CD14-positive monocyte (primary cell): ENCODE measurements at regions not wholly inside any gene's neighbourhood (a gene's known extent, or its start where the extent isn't known, plus 50 kb on each side); places are given as distances from the start of the nearest gene placed in this dataset.

Experiments used
- DNase-seq, 3 donors: peaks; one replicate each; pipeline ENCODE4 v3.0.0-alpha.2; 2011 to 2022
- H2AFZ ChIP-seq: 2 replicates; pipeline ENCODE4 v1.6.0; 2012; ENCODE audit warnings: mild to moderate bottlenecking, low read depth, low read length, inconsistent platforms; ENCODE audit not compliant: insufficient read depth, poor library complexity, severe bottlenecking
- H3K27ac ChIP-seq, 2 donors: 1 replicate in 1 of 2; 2 replicates in 1 of 2; pipeline ENCODE4 v1.5.1; 2012 to 2013; ENCODE audit warnings: low read length in 2 of 2, control low read depth in 1 of 2, inconsistent platforms in 1 of 2, low read depth in 1 of 2, mild to moderate bottlenecking in 1 of 2
- H3K27me3 ChIP-seq, 2 donors: one replicate each; pipeline versions ENCODE4 v1.6.0 to v1.6.1; 2011 to 2013; ENCODE audit warnings: low read length in 2 of 2; ENCODE audit not compliant: control insufficient read depth in 2 of 2, insufficient read depth in 2 of 2
- H3K36me3 ChIP-seq, 2 donors: replicated peaks in 1 of 2; 1 replicate in 1 of 2; 2 replicates in 1 of 2; pipeline versions ENCODE4 v1.5.1 to v1.6.1; 2012 to 2013; ENCODE audit warnings: low read length in 2 of 2, control low read depth in 1 of 2, inconsistent platforms in 1 of 2, mild to moderate bottlenecking in 1 of 2; ENCODE audit not compliant: insufficient read depth in 2 of 2, control insufficient read depth in 1 of 2
- H3K4me1 ChIP-seq, 2 donors: 1 replicate in 1 of 2; 2 replicates in 1 of 2; pipeline versions ENCODE4 v1.5.1 to v1.6.1; 2012 to 2013; ENCODE audit warnings: low read length in 2 of 2, control low read depth in 1 of 2, inconsistent platforms in 1 of 2, mild to moderate bottlenecking in 1 of 2, moderate library complexity in 1 of 2; ENCODE audit not compliant: insufficient read depth in 2 of 2, control insufficient read depth in 1 of 2
- H3K4me2 ChIP-seq: replicated peaks from 2 replicates; pipeline ENCODE3; 2012; ENCODE audit warnings: low read length, moderate library complexity, mild to moderate bottlenecking; ENCODE audit not compliant: poor library complexity, severe bottlenecking; ENCODE audit errors: extremely low read depth
- H3K4me3 ChIP-seq, 3 experiments: fragments of 200-600 bp in 1 of 3; sonication (generic) in 1 of 3; replicated peaks in 1 of 3; 1 replicate in 2 of 3; 2 replicates in 1 of 3; pipeline ENCODE4 v1.5.1; 2011 to 2013; ENCODE audit warnings: low read length in 3 of 3, mild to moderate bottlenecking in 3 of 3, control low read depth in 2 of 3, low read depth in 2 of 3, inconsistent platforms in 1 of 3, moderate library complexity in 1 of 3
- H3K79me2 ChIP-seq: 2 replicates; pipeline ENCODE4 v1.6.0; 2012; ENCODE audit warnings: mild to moderate bottlenecking, control low read depth, inconsistent platforms, low read length, moderate library complexity; ENCODE audit not compliant: insufficient read depth
- H3K9ac ChIP-seq: 2 replicates; pipeline ENCODE4 v1.6.0; 2017; ENCODE audit warnings: low read length, mild to moderate bottlenecking; ENCODE audit not compliant: insufficient read depth, poor library complexity, severe bottlenecking
- H3K9me3 ChIP-seq, 2 donors: replicated peaks in 1 of 2; 1 replicate in 1 of 2; 2 replicates in 1 of 2; pipeline versions ENCODE4 v1.5.1 to v1.6.1; 2012 to 2013; ENCODE audit warnings: low read length in 2 of 2, control low read depth in 1 of 2; ENCODE audit not compliant: control insufficient read depth in 1 of 2, insufficient read depth in 1 of 2
- H4K20me1 ChIP-seq: 2 replicates; pipeline ENCODE4 v1.6.0; 2012; ENCODE audit warnings: mild to moderate bottlenecking, low read length, control low read depth, moderate library complexity; ENCODE audit not compliant: insufficient read depth
- H3K27ac Mint-ChIP-seq, 7 donors: one replicate each; pipeline ENCODE4 v1.8.0; 2020; ENCODE audit warnings: mild to moderate bottlenecking in 7 of 7, mixed read lengths in 7 of 7, moderate library complexity in 6 of 7, inconsistent platforms in 2 of 7
- H3K27me3 Mint-ChIP-seq, 3 donors: one replicate each; pipeline ENCODE4 v1.8.0; 2021 to 2022; ENCODE audit warnings: low read depth in 3 of 3, mild to moderate bottlenecking in 3 of 3, mixed read lengths in 3 of 3, moderate library complexity in 3 of 3, inconsistent platforms in 1 of 3
- H3K36me3 Mint-ChIP-seq, 2 donors: one replicate each; pipeline ENCODE4 v1.8.0; 2020; ENCODE audit warnings: mixed read lengths in 2 of 2, inconsistent platforms in 1 of 2, mild to moderate bottlenecking in 1 of 2
- H3K4me1 Mint-ChIP-seq: one replicate; pipeline ENCODE4 v1.8.0; 2020; ENCODE audit warnings: mild to moderate bottlenecking, mixed read lengths
- H3K4me3 Mint-ChIP-seq, 2 donors: one replicate each; pipeline ENCODE4 v1.8.0; 2020; ENCODE audit warnings: mild to moderate bottlenecking in 2 of 2, mixed read lengths in 2 of 2, moderate library complexity in 1 of 2
- H3K9me3 Mint-ChIP-seq, 7 donors: one replicate each; pipeline ENCODE4 v1.8.0; 2020 to 2022; ENCODE audit warnings: mixed read lengths in 7 of 7, mild to moderate bottlenecking in 6 of 7, moderate library complexity in 6 of 7, inconsistent platforms in 2 of 7
- WGBS: methylation state at CpG from one replicate; pipeline ENCODE4 v1.1.5; 2013; ENCODE audit warnings: missing lambda C conversion rate; ENCODE audit not compliant: insufficient coverage; 5-methylcytosine and 5-hydroxymethylcytosine counted together
- intact Hi-C, 2 donors: fragments of 100-400 bp; cut with micrococcal nuclease; formaldehyde crosslinking; loops; one replicate each; pipeline versions ENCODE4 v1.15.0 to v1.15.1; 2023
- TF ChIP-seq, protein P1 (sequence below): fragments of 200-600 bp; IDR thresholded peaks from one replicate; pipeline ENCODE4 v1.8.0; 2022; ENCODE audit warnings: antibody characterized with exemption, mild to moderate bottlenecking

DNA sequence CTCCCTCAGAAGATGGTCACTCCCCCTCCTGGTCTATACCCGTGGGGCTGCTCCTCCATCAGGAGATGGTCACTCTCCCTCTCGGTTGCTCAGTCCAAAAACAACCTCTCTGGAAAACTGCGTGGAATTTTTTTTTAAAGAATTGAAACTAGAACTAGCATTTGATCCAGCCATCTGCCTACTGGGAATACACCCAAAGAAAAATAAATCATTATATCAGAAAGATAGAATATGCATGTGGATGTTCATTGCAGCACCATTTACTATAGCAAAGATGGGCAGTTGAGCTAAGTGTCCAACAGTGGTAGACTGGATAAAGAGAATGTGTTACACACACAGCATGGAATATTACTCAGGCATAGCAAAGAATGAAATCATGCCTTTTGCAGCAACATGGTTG is 75.7 kb upstream of the B3GAT1 start:
- peaks cover 2% of the 10 kb centered on the region in 3 donors for H3K27me3 Mint-ChIP-seq
- no peak overlapping the region for H3K4me3 Mint-ChIP-seq
- no peak for DNase-seq
- WGBS: 50% methylated on average over 1 of the region's 3 CpGs
- Histone ChIP-seq H3K4me3 (no peak overlapping the region), H3K27ac (no peak overlapping the region), H3K27me3 (no peaks in the 10 kb centered on the region), H3K4me2 (no peak overlapping the region), H3K9me3 (no peaks in the 10 kb centered on the region), H3K4me1 (no peaks in the 10 kb centered on the region), H3K9ac (no peak overlapping the region), H3K36me3 (no peaks in the 10 kb centered on the region), H3K79me2 (no peaks in the 10 kb centered on the region), H4K20me1 (no peaks in the 10 kb centered on the region), H2AFZ (no peak overlapping the region)
- no peaks in the 10 kb centered on the region for H3K9me3 Mint-ChIP-seq
- intact Hi-C loops: no loop called here
- TF ChIP-seq, protein P1, sequence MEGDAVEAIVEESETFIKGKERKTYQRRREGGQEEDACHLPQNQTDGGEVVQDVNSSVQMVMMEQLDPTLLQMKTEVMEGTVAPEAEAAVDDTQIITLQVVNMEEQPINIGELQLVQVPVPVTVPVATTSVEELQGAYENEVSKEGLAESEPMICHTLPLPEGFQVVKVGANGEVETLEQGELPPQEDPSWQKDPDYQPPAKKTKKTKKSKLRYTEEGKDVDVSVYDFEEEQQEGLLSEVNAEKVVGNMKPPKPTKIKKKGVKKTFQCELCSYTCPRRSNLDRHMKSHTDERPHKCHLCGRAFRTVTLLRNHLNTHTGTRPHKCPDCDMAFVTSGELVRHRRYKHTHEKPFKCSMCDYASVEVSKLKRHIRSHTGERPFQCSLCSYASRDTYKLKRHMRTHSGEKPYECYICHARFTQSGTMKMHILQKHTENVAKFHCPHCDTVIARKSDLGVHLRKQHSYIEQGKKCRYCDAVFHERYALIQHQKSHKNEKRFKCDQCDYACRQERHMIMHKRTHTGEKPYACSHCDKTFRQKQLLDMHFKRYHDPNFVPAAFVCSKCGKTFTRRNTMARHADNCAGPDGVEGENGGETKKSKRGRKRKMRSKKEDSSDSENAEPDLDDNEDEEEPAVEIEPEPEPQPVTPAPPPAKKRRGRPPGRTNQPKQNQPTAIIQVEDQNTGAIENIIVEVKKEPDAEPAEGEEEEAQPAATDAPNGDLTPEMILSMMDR: no peak
- H3K4me1 Mint-ChIP-seq: no peaks in the 10 kb centered on the region
- H3K27ac Mint-ChIP-seq: no peak overlapping the region
- no peaks in the 10 kb centered on the region for H3K36me3 Mint-ChIP-seq

DNA sequence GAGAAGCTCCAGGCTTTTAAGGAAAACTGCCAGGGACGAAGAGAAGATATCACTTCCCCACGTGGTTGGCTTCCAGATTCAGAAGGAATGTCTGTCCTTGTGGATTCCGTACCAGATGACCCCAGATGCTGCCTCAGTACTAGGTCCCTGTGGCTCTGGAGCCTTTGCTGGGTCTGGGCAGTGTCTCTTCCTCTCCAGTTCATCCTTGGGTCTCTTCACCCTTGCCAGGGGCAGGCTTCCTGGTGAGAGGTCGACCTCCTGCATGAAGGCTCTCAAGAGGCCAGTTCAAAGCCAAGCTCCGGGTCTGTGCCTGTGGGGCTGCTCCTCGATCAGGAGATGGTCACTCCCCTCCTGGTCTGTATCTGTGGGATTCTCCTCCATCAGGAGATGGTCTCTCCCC is 74.7 kb upstream of the B3GAT1 start:
- Histone ChIP-seq H3K36me3 (no peaks in the 10 kb centered on the region), H3K9ac (no peak overlapping the region), H3K4me2 (no peak overlapping the region), H2AFZ (no peak overlapping the region), H3K27me3 (no peaks in the 10 kb centered on the region), H3K4me3 (no peak overlapping the region), H3K27ac (no peak overlapping the region), H3K4me1 (no peaks in the 10 kb centered on the region), H3K9me3 (no peaks in the 10 kb centered on the region), H3K79me2 (no peaks in the 10 kb centered on the region), H4K20me1 (no peaks in the 10 kb centered on the region)
- H3K27ac Mint-ChIP-seq: no peak overlapping the region
- no peak overlapping the region for H3K4me3 Mint-ChIP-seq
- intact Hi-C loops: no loop called here
- TF ChIP-seq, protein P1: no peak
- H3K4me1 Mint-ChIP-seq: no peaks in the 10 kb centered on the region
- peaks cover 2% of the 10 kb centered on the region in 3 donors for H3K27me3 Mint-ChIP-seq
- 80% methylated on average over 6 of the region's 6 CpGs for WGBS
- no peak for DNase-seq
- no peaks in the 10 kb centered on the region for H3K36me3 Mint-ChIP-seq
- no peaks in the 10 kb centered on the region for H3K9me3 Mint-ChIP-seq
